OCI-LY3 (cell line): ENCODE measurements at regions not wholly inside any gene's neighbourhood (a gene's known extent, or its start where the extent isn't known, plus 50 kb on each side); places are given as distances from the start of the nearest gene placed in this dataset.

Experiments
- H2AFZ ChIP-seq: fragments of 200-600, 300-600 bp; shearing (Covaris generic); 2 replicates; pipeline ENCODE4 v1.6.0; 2014; ENCODE audit warnings: antibody characterized with exemption, low read depth, low read length
- H3K27ac ChIP-seq: fragments of 200-600, 300-600 bp; sonication (generic); 2 replicates; pipeline ENCODE4 v1.5.1; 2014; ENCODE audit warnings: mild to moderate bottlenecking, low read length, moderate library complexity, mixed read lengths
- H3K27me3 ChIP-seq: fragments of 200-600, 300-600 bp; sonication (generic); 2 replicates; pipeline ENCODE4 v1.6.1; 2014; ENCODE audit warnings: low read depth, low read length, mixed read lengths
- H3K36me3 ChIP-seq: fragments of 200-600, 300-600 bp; sonication (generic); replicated peaks from 2 replicates; pipeline ENCODE3; 2014; ENCODE audit warnings: low read depth, low read length, mixed read lengths
- H3K4me1 ChIP-seq: fragments of 300-600, 200-600 bp; sonication (generic); 2 replicates; pipeline ENCODE4 v1.6.1; 2014; ENCODE audit warnings: low read length, mixed read lengths
- H3K4me2 ChIP-seq: fragments of 200-600, 300-600 bp; sonication (generic); 2 replicates; pipeline ENCODE4 v1.6.1; 2014; ENCODE audit warnings: low read length, mixed read lengths
- H3K4me3 ChIP-seq: fragments of 300-600, 200-600 bp; sonication (generic); 2 replicates; pipeline ENCODE4 v1.5.1; 2014; ENCODE audit warnings: antibody characterized with exemption, mild to moderate bottlenecking, low read length, moderate library complexity
- H3K79me2 ChIP-seq: fragments of 300-600, 200-600 bp; shearing (Covaris generic); 2 replicates; pipeline ENCODE4 v1.6.1; 2014; ENCODE audit warnings: mild to moderate bottlenecking, low read length, mixed read lengths
- H3K9ac ChIP-seq: fragments of 300-600, 200-600 bp; shearing (Covaris generic); 2 replicates; pipeline ENCODE4 v1.6.0; 2014; ENCODE audit warnings: mild to moderate bottlenecking, low read length, moderate library complexity
- H3K9me3 ChIP-seq: fragments of 200-600, 300-600 bp; shearing (Covaris generic); 2 replicates; pipeline ENCODE4 v1.6.1; 2014; ENCODE audit warnings: low read length, mixed read lengths; ENCODE audit not compliant: insufficient read depth
- H4K20me1 ChIP-seq: fragments of 200-600, 300-600 bp; sonication (generic); 2 replicates; pipeline ENCODE4 v1.6.1; 2016; ENCODE audit warnings: low read length, mixed read lengths; ENCODE audit not compliant: insufficient read depth
- CTCF ChIP-seq: fragments of 200-600, 300-600 bp; sonication (generic); IDR thresholded peaks from 2 replicates; pipeline ENCODE4 v1.5.1; 2014; ENCODE audit warnings: antibody characterized with exemption, low read length, low read depth
- EZH2phosphoT487 ChIP-seq: fragments of 200-600 bp; shearing (Covaris generic); IDR thresholded peaks from 2 replicates; pipeline ENCODE4 v1.6.1; 2018; ENCODE audit warnings: antibody characterized with exemption, mixed run types, low read depth

- Histone ChIP-seq H3K36me3 (no peaks in the 10 kb centered on the region), H3K9ac (no peak overlapping the region), H3K27me3 (no peaks in the 10 kb centered on the region), H3K27ac (no peak overlapping the region), H2AFZ (no peak overlapping the region), H3K4me1 (no peaks in the 10 kb centered on the region), H3K9me3 (no peaks in the 10 kb centered on the region), H4K20me1 (no peaks in the 10 kb centered on the region), H3K79me2 (no peaks in the 10 kb centered on the region), H3K4me3 (no peak overlapping the region), H3K4me2 (no peak overlapping the region)
- TF ChIP-seq EZH2phosphoT487 (no peak), CTCF (no peak)
Measured at GRCh38 chr6:145071836-145072235, 663.5 kb downstream of the EPM2A start.

- TF ChIP-seq CTCF (no peak), EZH2phosphoT487 (no peak)
- Histone ChIP-seq H3K4me2 (no peak overlapping the region), H3K4me3 (no peak overlapping the region)
Measured at GRCh38 chr6:145073811-145074210, 661.5 kb downstream of the EPM2A start.

DNA sequence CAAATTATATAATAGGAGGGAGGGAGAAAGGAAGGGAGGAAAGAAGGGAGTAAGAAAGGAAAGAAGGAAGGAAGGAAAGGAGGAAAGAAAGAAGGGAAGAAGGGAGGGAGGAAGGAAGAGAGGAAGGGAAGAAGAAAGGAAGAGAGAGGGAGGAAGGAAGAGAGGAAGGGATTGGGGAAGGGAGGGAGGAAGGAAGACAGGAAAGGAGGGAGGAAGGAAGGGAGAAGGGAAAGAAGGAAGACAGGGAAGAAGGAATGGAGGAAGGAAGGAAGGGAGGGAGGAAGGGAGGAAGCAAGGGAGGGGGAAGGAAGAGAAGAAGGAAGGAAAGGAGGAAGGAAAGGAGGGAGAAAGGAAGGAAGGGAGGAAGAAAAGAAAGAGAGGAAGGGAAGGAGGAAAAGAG is 660.5 kb downstream of the EPM2A start:
- no peak overlapping the region for H3K4me3 ChIP-seq
- H3K4me2 ChIP-seq: no peak overlapping the region
- H3K9ac ChIP-seq: no peak overlapping the region
- TF ChIP-seq CTCF (no peak), EZH2phosphoT487 (no peak)
- no peaks in the 10 kb centered on the region for H3K27me3 ChIP-seq
- H3K79me2 ChIP-seq: no peaks in the 10 kb centered on the region
- H3K9me3 ChIP-seq: no peaks in the 10 kb centered on the region
- H3K4me1 ChIP-seq: no peaks in the 10 kb centered on the region
- H2AFZ ChIP-seq: no peak overlapping the region
- H3K27ac ChIP-seq: no peak overlapping the region
- H4K20me1 ChIP-seq: no peaks in the 10 kb centered on the region
- H3K36me3 ChIP-seq: no peaks in the 10 kb centered on the region

More at GRCh38 chr6:145073811-145074210, 661.5 kb downstream of the EPM2A start:
- no peaks in the 10 kb centered on the region for H3K36me3 ChIP-seq
- no peak overlapping the region for H3K9ac ChIP-seq
- no peak overlapping the region for H2AFZ ChIP-seq
- H3K27me3 ChIP-seq: no peaks in the 10 kb centered on the region
- no peak overlapping the region for H3K27ac ChIP-seq
- H3K4me1 ChIP-seq: no peaks in the 10 kb centered on the region
- no peaks in the 10 kb centered on the region for H4K20me1 ChIP-seq
- H3K9me3 ChIP-seq: no peaks in the 10 kb centered on the region
- H3K79me2 ChIP-seq: no peaks in the 10 kb centered on the region

DNA sequence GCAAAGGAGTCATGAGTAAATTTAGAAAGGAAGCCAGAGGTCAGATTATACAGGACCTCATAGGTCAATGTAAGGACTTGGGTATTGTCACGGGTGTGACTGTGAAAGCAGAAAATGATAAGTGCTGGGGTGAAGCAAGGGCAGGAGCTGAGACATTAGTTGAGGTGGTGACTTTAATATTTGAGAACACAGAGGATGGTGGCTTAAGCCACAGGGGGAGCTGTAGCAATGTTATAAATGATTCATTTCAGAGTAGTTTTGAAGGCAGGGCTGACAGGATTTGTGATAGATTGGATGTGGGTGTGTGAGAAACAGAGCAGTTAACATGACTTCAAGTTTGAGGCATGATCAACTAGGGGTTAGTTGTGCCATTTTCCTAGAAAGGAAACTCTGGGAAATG is 659.9 kb downstream of the EPM2A start:
- Histone ChIP-seq H3K79me2 (no peaks in the 10 kb centered on the region), H3K27ac (no peak overlapping the region), H3K4me3 (no peak overlapping the region), H3K4me2 (no peak overlapping the region), H2AFZ (no peak overlapping the region), H3K36me3 (no peaks in the 10 kb centered on the region), H4K20me1 (no peaks in the 10 kb centered on the region), H3K9me3 (no peaks in the 10 kb centered on the region), H3K9ac (no peak overlapping the region), H3K27me3 (no peaks in the 10 kb centered on the region), H3K4me1 (no peaks in the 10 kb centered on the region)
- TF ChIP-seq CTCF (no peak), EZH2phosphoT487 (no peak)
